OCI-LY1 (cell line): ENCODE measurements at regions not wholly inside any gene's neighbourhood (a gene's known extent, or its start where the extent isn't known, plus 50 kb on each side); places are given as distances from the start of the nearest gene placed in this dataset.

Experiments used
- EZH2 ChIP-seq: fragments of 200-600 bp; sonication (generic), shearing (Covaris generic); IDR thresholded peaks from 2 replicates; pipeline ENCODE4 v1.8.0; 2017; ENCODE audit warnings: borderline replicate concordance, mixed run types, mild to moderate bottlenecking, antibody characterized with exemption, low read length, moderate library complexity, mixed read lengths
- TF ChIP-seq, protein P1 (sequence below): fragments of 200-600 bp; sonication (generic), shearing (Covaris generic); IDR thresholded peaks from 2 replicates; pipeline ENCODE4 v1.5.1; 2017; ENCODE audit warnings: mild to moderate bottlenecking, antibody characterized with exemption, low read length, moderate library complexity, mixed read lengths

DNA sequence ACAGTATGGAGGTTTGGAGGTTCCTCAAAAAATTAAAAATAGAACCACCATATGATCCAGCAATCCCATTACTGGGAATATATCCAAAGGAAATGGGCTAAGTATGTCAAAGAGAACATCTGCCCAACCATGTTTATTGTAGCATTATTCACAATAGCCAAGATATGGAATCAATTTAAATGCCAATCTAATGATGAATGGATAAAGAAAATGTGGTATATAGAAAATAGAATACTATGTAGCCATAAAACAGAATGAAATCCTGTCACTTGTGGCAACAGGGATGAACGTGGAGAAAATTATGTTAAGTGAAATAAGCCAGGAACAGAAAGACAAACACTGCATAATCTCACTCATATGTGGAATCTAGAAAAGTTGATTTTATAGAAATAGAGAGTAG is 201.7 kb upstream of the AJAP1 start:
- TF ChIP-seq, protein P1, sequence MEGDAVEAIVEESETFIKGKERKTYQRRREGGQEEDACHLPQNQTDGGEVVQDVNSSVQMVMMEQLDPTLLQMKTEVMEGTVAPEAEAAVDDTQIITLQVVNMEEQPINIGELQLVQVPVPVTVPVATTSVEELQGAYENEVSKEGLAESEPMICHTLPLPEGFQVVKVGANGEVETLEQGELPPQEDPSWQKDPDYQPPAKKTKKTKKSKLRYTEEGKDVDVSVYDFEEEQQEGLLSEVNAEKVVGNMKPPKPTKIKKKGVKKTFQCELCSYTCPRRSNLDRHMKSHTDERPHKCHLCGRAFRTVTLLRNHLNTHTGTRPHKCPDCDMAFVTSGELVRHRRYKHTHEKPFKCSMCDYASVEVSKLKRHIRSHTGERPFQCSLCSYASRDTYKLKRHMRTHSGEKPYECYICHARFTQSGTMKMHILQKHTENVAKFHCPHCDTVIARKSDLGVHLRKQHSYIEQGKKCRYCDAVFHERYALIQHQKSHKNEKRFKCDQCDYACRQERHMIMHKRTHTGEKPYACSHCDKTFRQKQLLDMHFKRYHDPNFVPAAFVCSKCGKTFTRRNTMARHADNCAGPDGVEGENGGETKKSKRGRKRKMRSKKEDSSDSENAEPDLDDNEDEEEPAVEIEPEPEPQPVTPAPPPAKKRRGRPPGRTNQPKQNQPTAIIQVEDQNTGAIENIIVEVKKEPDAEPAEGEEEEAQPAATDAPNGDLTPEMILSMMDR: no peak
- TF ChIP-seq EZH2: no peak
